ENCODE measurements at regions not wholly inside any gene's neighbourhood (a gene's known extent, or its start where the extent isn't known, plus 50 kb on each side); places are given as distances from the start of the nearest gene placed in this dataset.

DNA sequence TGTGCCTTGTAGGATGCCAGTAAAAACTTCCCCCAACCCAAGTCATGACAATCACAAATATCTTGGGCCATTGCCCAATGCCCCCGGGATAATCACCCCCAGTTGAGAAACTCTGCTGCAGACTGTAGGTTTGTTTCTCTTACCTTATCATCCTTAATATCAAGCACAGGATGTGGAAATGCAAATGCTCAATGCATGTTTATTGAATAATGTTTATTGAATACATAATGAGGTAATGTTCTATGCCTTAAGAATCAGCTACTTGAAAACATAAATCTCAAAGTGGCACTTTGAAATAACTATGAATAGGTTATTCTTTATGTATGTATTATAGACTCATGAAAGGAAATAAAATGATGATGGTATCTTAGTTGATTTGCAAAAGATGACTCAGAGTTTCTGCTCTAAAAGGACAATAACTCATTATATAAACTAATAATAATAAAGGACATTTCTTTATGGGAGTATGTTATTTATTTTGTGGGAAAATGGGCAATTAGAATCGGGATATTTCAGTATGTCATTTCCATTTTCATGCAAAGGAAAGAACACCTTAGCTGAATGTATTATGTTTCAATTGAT, 414.2 kb downstream of the EFNB2 start:
- Histone ChIP-seq H3K27ac (ENCODE audit: low read length) (no peak overlapping the region), H3K36me3 (ENCODE audit: control insufficient read depth, insufficient read depth, low read length) (no peaks in the 10 kb centered on the region)
- DNase-seq (ENCODE audit: low read depth, low spot score) = no peak

GRCh38 chr13:106118996-106119395, 416.5 kb downstream of the EFNB2 start:
- no peak for DNase-seq (ENCODE audit: low read depth, low spot score)
- Histone ChIP-seq H3K36me3 (ENCODE audit: control insufficient read depth, insufficient read depth, low read length) (no peaks in the 10 kb centered on the region), H3K9me3 (ENCODE audit: control insufficient read depth, insufficient read depth, low read length) (no peaks in the 10 kb centered on the region), H3K4me1 (ENCODE audit: control insufficient read depth, insufficient read depth, low read length) (no peaks in the 10 kb centered on the region), H3K4me3 (ENCODE audit: low read length) (no peak overlapping the region), H3K27ac (ENCODE audit: low read length) (no peak overlapping the region), H3K27me3 (ENCODE audit: control insufficient read depth, insufficient read depth, low read length) (no peaks in the 10 kb centered on the region)
- no CpG with 5 or more reads among the region's 10 CpGs for WGBS (ENCODE audit: insufficient coverage, insufficient read length)

More for the DNA sequence above, 414.2 kb downstream of the EFNB2 start:
- Histone ChIP-seq H3K4me1 (ENCODE audit: control insufficient read depth, insufficient read depth, low read length) (no peaks in the 10 kb centered on the region), H3K27me3 (ENCODE audit: control insufficient read depth, insufficient read depth, low read length) (no peaks in the 10 kb centered on the region), H3K9me3 (ENCODE audit: control insufficient read depth, insufficient read depth, low read length) (no peaks in the 10 kb centered on the region), H3K4me3 (ENCODE audit: low read length) (no peak overlapping the region)
- WGBS (ENCODE audit: insufficient coverage, insufficient read length) = 100% methylated on average over 1 of the region's 2 CpGs

DNA sequence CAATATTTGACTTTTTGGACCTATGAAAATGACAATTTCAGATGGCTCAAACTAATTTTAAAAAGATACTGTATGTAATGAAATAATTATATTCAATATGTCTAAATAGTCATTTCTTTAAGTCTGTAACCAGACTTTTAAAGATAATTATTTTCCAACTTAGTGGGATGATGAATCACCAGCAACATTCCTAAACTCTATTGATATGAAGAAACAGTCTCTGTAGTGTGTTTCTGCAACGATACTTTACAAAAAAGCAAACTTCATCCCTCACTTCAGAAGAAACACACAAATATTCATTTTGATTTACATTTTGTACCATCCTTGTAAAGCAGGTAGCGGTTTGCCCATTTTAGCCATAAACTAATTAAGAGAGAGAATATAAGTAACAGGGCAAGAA, 417.4 kb downstream of the EFNB2 start:
- WGBS (ENCODE audit: insufficient coverage, insufficient read length) = no CpG with 5 or more reads among the region's 2 CpGs
- Histone ChIP-seq H3K36me3 (ENCODE audit: control insufficient read depth, insufficient read depth, low read length) (no peaks in the 10 kb centered on the region), H3K27me3 (ENCODE audit: control insufficient read depth, insufficient read depth, low read length) (no peaks in the 10 kb centered on the region), H3K27ac (ENCODE audit: low read length) (no peak overlapping the region), H3K9me3 (ENCODE audit: control insufficient read depth, insufficient read depth, low read length) (no peaks in the 10 kb centered on the region), H3K4me1 (ENCODE audit: control insufficient read depth, insufficient read depth, low read length) (no peaks in the 10 kb centered on the region), H3K4me3 (ENCODE audit: low read length) (no peak overlapping the region)
- DNase-seq (ENCODE audit: low read depth, low spot score) = no peak

- no peak for DNase-seq (ENCODE audit: low read depth, low spot score)
- Histone ChIP-seq H3K36me3 (ENCODE audit: control insufficient read depth, insufficient read depth, low read length) (no peaks in the 10 kb centered on the region), H3K27me3 (ENCODE audit: control insufficient read depth, insufficient read depth, low read length) (no peaks in the 10 kb centered on the region), H3K27ac (ENCODE audit: low read length) (no peak overlapping the region), H3K4me1 (ENCODE audit: control insufficient read depth, insufficient read depth, low read length) (no peaks in the 10 kb centered on the region), H3K9me3 (ENCODE audit: control insufficient read depth, insufficient read depth, low read length) (no peaks in the 10 kb centered on the region), H3K4me3 (ENCODE audit: low read length) (no peak overlapping the region)
- no CpG with 5 or more reads among the region's 4 CpGs for WGBS (ENCODE audit: insufficient coverage, insufficient read length)
These were observed 417.8 kb downstream of the EFNB2 start for GRCh38 chr13:106117640-106118039.

DNA sequence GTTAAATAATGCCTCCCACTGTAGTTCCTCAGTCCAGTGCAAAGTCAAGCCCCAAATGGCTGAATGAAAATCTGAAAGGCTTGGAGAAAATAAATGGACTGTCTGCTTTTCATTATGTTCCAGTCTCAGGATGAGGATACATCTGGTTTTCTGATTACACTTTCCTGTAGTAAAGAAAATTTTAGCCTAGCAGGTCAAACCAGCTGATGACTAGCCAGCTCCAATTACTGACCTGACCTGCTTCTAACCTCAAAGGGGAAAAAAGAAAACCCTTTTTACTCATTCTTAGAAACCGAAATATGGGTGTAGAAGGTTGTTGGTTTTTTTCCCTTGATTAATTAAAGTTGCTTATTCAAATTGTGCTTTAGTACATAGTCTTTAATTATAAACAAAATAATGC, 418.4 kb downstream of the EFNB2 start:
- Histone ChIP-seq H3K36me3 (ENCODE audit: control insufficient read depth, insufficient read depth, low read length) (no peaks in the 10 kb centered on the region), H3K27me3 (ENCODE audit: control insufficient read depth, insufficient read depth, low read length) (no peaks in the 10 kb centered on the region), H3K4me3 (ENCODE audit: low read length) (no peak overlapping the region), H3K4me1 (ENCODE audit: control insufficient read depth, insufficient read depth, low read length) (no peaks in the 10 kb centered on the region), H3K9me3 (ENCODE audit: control insufficient read depth, insufficient read depth, low read length) (no peaks in the 10 kb centered on the region), H3K27ac (ENCODE audit: low read length) (no peak overlapping the region)
- WGBS (ENCODE audit: insufficient coverage, insufficient read length) = no CpG with 5 or more reads among the region's 1 CpG
- DNase-seq (ENCODE audit: low read depth, low spot score) = no peak

DNA sequence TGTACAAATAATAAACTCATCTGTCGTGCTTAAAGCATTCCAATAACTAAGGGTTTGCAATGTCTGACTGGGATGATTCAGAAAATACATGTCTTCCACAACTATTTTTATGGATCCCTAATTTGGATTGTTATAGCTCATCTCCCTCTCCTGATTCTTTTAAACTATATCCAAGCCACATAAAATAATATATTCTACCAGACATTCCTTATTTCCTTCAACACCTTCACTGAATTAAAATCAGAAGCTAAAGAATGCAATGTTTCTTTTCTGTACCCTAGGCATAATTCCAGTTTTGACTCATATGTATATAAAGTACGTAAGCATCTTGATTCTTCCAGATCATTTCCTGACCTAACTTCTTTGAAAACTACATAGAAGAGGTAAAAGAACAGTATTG, 420.4 kb downstream of the EFNB2 start:
- H3K36me3 ChIP-seq (ENCODE audit: control insufficient read depth, insufficient read depth, low read length) = no peaks in the 10 kb centered on the region
- H3K27me3 ChIP-seq (ENCODE audit: control insufficient read depth, insufficient read depth, low read length) = no peaks in the 10 kb centered on the region
- H3K9me3 ChIP-seq (ENCODE audit: control insufficient read depth, insufficient read depth, low read length) = no peaks in the 10 kb centered on the region
- no peak overlapping the region for H3K4me3 ChIP-seq (ENCODE audit: low read length)
- H3K4me1 ChIP-seq (ENCODE audit: control insufficient read depth, insufficient read depth, low read length) = no peaks in the 10 kb centered on the region
- WGBS (ENCODE audit: insufficient coverage, insufficient read length) = no CpG with 5 or more reads among the region's 2 CpGs
- no peak overlapping the region for H3K27ac ChIP-seq (ENCODE audit: low read length)
- no peak for DNase-seq (ENCODE audit: low read depth, low spot score)

GRCh38 chr13:106113796-106114195, 421.7 kb downstream of the EFNB2 start:
- Histone ChIP-seq H3K36me3 (ENCODE audit: control insufficient read depth, insufficient read depth, low read length) (no peaks in the 10 kb centered on the region), H3K27ac (ENCODE audit: low read length) (no peak overlapping the region), H3K4me3 (ENCODE audit: low read length) (no peak overlapping the region), H3K9me3 (ENCODE audit: control insufficient read depth, insufficient read depth, low read length) (no peaks in the 10 kb centered on the region), H3K27me3 (ENCODE audit: control insufficient read depth, insufficient read depth, low read length) (no peaks in the 10 kb centered on the region), H3K4me1 (ENCODE audit: control insufficient read depth, insufficient read depth, low read length) (no peaks in the 10 kb centered on the region)
- no CpG with 5 or more reads among the region's 1 CpG for WGBS (ENCODE audit: insufficient coverage, insufficient read length)
- no peak for DNase-seq (ENCODE audit: low read depth, low spot score)

- no peak overlapping the region for H3K4me3 ChIP-seq (ENCODE audit: low read length)
- H3K27me3 ChIP-seq (ENCODE audit: control insufficient read depth, insufficient read depth, low read length) = no peaks in the 10 kb centered on the region
- no CpG with 5 or more reads among the region's 3 CpGs for WGBS (ENCODE audit: insufficient coverage, insufficient read length)
- no peak for DNase-seq (ENCODE audit: low read depth, low spot score)
- H3K27ac ChIP-seq (ENCODE audit: low read length) = no peak overlapping the region
- no peaks in the 10 kb centered on the region for H3K4me1 ChIP-seq (ENCODE audit: control insufficient read depth, insufficient read depth, low read length)
- H3K9me3 ChIP-seq (ENCODE audit: control insufficient read depth, insufficient read depth, low read length) = no peaks in the 10 kb centered on the region
- H3K36me3 ChIP-seq (ENCODE audit: control insufficient read depth, insufficient read depth, low read length) = no peaks in the 10 kb centered on the region
These were observed 423.3 kb downstream of the EFNB2 start for GRCh38 chr13:106112191-106112590.

- Histone ChIP-seq H3K4me3 (ENCODE audit: low read length) (no peak overlapping the region), H3K27me3 (ENCODE audit: control insufficient read depth, insufficient read depth, low read length) (no peaks in the 10 kb centered on the region), H3K9me3 (ENCODE audit: control insufficient read depth, insufficient read depth, low read length) (no peaks in the 10 kb centered on the region), H3K36me3 (ENCODE audit: control insufficient read depth, insufficient read depth, low read length) (no peaks in the 10 kb centered on the region), H3K27ac (ENCODE audit: low read length) (no peak overlapping the region), H3K4me1 (ENCODE audit: control insufficient read depth, insufficient read depth, low read length) (no peaks in the 10 kb centered on the region)
- no peak for DNase-seq (ENCODE audit: low read depth, low spot score)
- WGBS (ENCODE audit: insufficient coverage, insufficient read length) = no CpG with 5 or more reads among the region's 8 CpGs
These were observed 425.1 kb downstream of the EFNB2 start for GRCh38 chr13:106110241-106110855.

- Histone ChIP-seq H3K36me3 (ENCODE audit: control insufficient read depth, insufficient read depth, low read length) (no peaks in the 10 kb centered on the region), H3K4me3 (ENCODE audit: low read length) (no peak overlapping the region), H3K27ac (ENCODE audit: low read length) (no peak overlapping the region), H3K4me1 (ENCODE audit: control insufficient read depth, insufficient read depth, low read length) (no peaks in the 10 kb centered on the region), H3K9me3 (ENCODE audit: control insufficient read depth, insufficient read depth, low read length) (no peaks in the 10 kb centered on the region), H3K27me3 (ENCODE audit: control insufficient read depth, insufficient read depth, low read length) (no peaks in the 10 kb centered on the region)
- no CpG with 5 or more reads among the region's 3 CpGs for WGBS (ENCODE audit: insufficient coverage, insufficient read length)
- DNase-seq (ENCODE audit: low read depth, low spot score) = no peak
These were observed 426.1 kb downstream of the EFNB2 start for GRCh38 chr13:106109391-106109791.

- Histone ChIP-seq H3K27me3 (ENCODE audit: control insufficient read depth, insufficient read depth, low read length) (no peaks in the 10 kb centered on the region), H3K36me3 (ENCODE audit: control insufficient read depth, insufficient read depth, low read length) (no peaks in the 10 kb centered on the region), H3K9me3 (ENCODE audit: control insufficient read depth, insufficient read depth, low read length) (no peaks in the 10 kb centered on the region), H3K4me1 (ENCODE audit: control insufficient read depth, insufficient read depth, low read length) (no peaks in the 10 kb centered on the region), H3K27ac (ENCODE audit: low read length) (no peak overlapping the region), H3K4me3 (ENCODE audit: low read length) (no peak overlapping the region)
- DNase-seq (ENCODE audit: low read depth, low spot score) = no peak
- no CpG with 5 or more reads among the region's 9 CpGs for WGBS (ENCODE audit: insufficient coverage, insufficient read length)
These were observed 427.1 kb downstream of the EFNB2 start for GRCh38 chr13:106108346-106108745.

All from iPS DF 6.9 (cell line).